Ascending aorta (tissue), 2 donors: ENCODE measurements at regions not wholly inside any gene's neighbourhood (a gene's known extent, or its start where the extent isn't known, plus 50 kb on each side); places are given as distances from the start of the nearest gene placed in this dataset.

ENCODE experiments used
- DNase-seq, 2 donors: peaks; one replicate each; pipeline ENCODE4 v3.0.0-alpha.2; 2019; ENCODE audit warnings: low spot score in 2 of 2
- H3K27ac ChIP-seq, 2 donors: fragments of 200-600 bp; sonication (generic); one replicate each; pipeline ENCODE4 v1.5.1; 2016 to 2017; ENCODE audit warnings: mild to moderate bottlenecking in 1 of 2
- H3K27me3 ChIP-seq: fragments of 200-600 bp; sonication (generic); one replicate; pipeline ENCODE4 v1.5.1; 2017
- H3K36me3 ChIP-seq, 2 donors: fragments of 200-600 bp; sonication (generic); one replicate each; pipeline ENCODE4 v1.5.1; 2016
- H3K4me1 ChIP-seq, 2 donors: fragments of 200-600 bp; sonication (generic); one replicate each; pipeline ENCODE4 v1.5.1; 2016 to 2017; ENCODE audit warnings: mild to moderate bottlenecking in 1 of 2
- H3K4me3 ChIP-seq, 2 donors: fragments of 200-600 bp; sonication (generic); one replicate each; pipeline ENCODE4 v1.5.1; 2016 to 2017; ENCODE audit warnings: mild to moderate bottlenecking in 1 of 2
- H3K9me3 ChIP-seq, 2 donors: fragments of 200-600 bp; sonication (generic); one replicate each; pipeline ENCODE4 v1.5.1; 2016
- CTCF ChIP-seq, 3 experiments: fragments of 200-600 bp in 2 of 3; fragments of 450-650 bp in 1 of 3; sonication (generic) in 2 of 3; IDR thresholded peaks; one replicate each; pipeline ENCODE4 v1.5.1; 2016 to 2019; ENCODE audit warnings: antibody characterized with exemption in 3 of 3, mild to moderate bottlenecking in 1 of 3, moderate library complexity in 1 of 3
- intact Hi-C: fragments of 100-400 bp; cut with DNase I; formaldehyde crosslinking; loops from one replicate; pipeline ENCODE4 v1.15.1; 2023

- Histone ChIP-seq H3K27me3 (no peaks in the 10 kb centered on the region), H3K27ac (no peak overlapping the region), H3K36me3 (no peaks in the 10 kb centered on the region), H3K4me1 (no peaks in the 10 kb centered on the region), H3K9me3 (peaks cover 0 to 4% of the 10 kb centered on the region in 2 donors), H3K4me3 (no peak overlapping the region)
- intact Hi-C loops, result no loop called here
- no peak for TF ChIP-seq CTCF (IDR thresholded peaks at IDR 0.05)
- no peak for DNase-seq
These were observed 133.8 kb downstream of the TMEM38B start for GRCh38 chr9:105828171-105828570.

GRCh38 chr9:105828596-105829213 lies 134.4 kb downstream of the TMEM38B start:
- Histone ChIP-seq H3K36me3 (no peaks in the 10 kb centered on the region), H3K9me3 (peaks cover 0 to 4% of the 10 kb centered on the region in 2 donors), H3K4me1 (no peaks in the 10 kb centered on the region), H3K27me3 (no peaks in the 10 kb centered on the region), H3K4me3 (no peak overlapping the region), H3K27ac (no peak overlapping the region)
- intact Hi-C loops, result no loop called here
- TF ChIP-seq CTCF (IDR thresholded peaks at IDR 0.05), result no peak
- DNase-seq, result no peak

GRCh38 chr9:105830461-105830860 lies 136.1 kb downstream of the TMEM38B start:
- Histone ChIP-seq H3K27ac (no peak overlapping the region), H3K27me3 (no peaks in the 10 kb centered on the region), H3K36me3 (no peaks in the 10 kb centered on the region), H3K4me3 (no peak overlapping the region), H3K4me1 (no peaks in the 10 kb centered on the region), H3K9me3 (no peaks in the 10 kb centered on the region)
- intact Hi-C loops, result no loop called here
- no peak for TF ChIP-seq CTCF (IDR thresholded peaks at IDR 0.05)
- DNase-seq, result no peak

- TF ChIP-seq CTCF (IDR thresholded peaks at IDR 0.05), result no peak
- H3K27ac ChIP-seq, result no peak overlapping the region
- H3K27me3 ChIP-seq, result no peaks in the 10 kb centered on the region
- intact Hi-C loops, result no loop called here
- no peaks in the 10 kb centered on the region for H3K9me3 ChIP-seq
- H3K36me3 ChIP-seq, result no peaks in the 10 kb centered on the region
- DNase-seq, result no peak
- no peaks in the 10 kb centered on the region for H3K4me1 ChIP-seq
- H3K4me3 ChIP-seq, result no peak overlapping the region
These were observed 137.9 kb downstream of the TMEM38B start for GRCh38 chr9:105832096-105832710.

GRCh38 chr9:105833271-105833975 lies 139.1 kb downstream of the TMEM38B start:
- Histone ChIP-seq H3K4me3 (no peak overlapping the region), H3K27me3 (no peaks in the 10 kb centered on the region), H3K9me3 (no peaks in the 10 kb centered on the region), H3K27ac (no peak overlapping the region), H3K36me3 (no peaks in the 10 kb centered on the region), H3K4me1 (no peaks in the 10 kb centered on the region)
- no peak for DNase-seq
- no peak for TF ChIP-seq CTCF (IDR thresholded peaks at IDR 0.05)
- intact Hi-C loops, result no loop called here
